NCI-H2227 (cell line): ENCODE measurements at regions not wholly inside any gene's neighbourhood (a gene's known extent, or its start where the extent isn't known, plus 50 kb on each side); places are given as distances from the start of the nearest gene placed in this dataset.
"Not testable (repeated sequence)": the region's sequence is repeated elsewhere in the genome, so short reads cannot be mapped to it uniquely, and the experiment has no call there.

Source experiments
- DNase-seq: peaks from one replicate; lab custom pipeline; 2025; ENCODE audit not compliant: unreplicated experiment; lab: John Stamatoyannopoulos, UW

- no peak for DNase-seq
Measured at GRCh38 chr2:2649109-2650072, 318.3 kb upstream of the MYT1L start.

GRCh38 chr2:2648094-2648493 lies 317.0 kb upstream of the MYT1L start:
- no peak for DNase-seq

GRCh38 chr2:2647141-2647541 lies 316.1 kb upstream of the MYT1L start:
- no peak for DNase-seq

GRCh38 chr2:2646433-2647051 lies 315.5 kb upstream of the MYT1L start:
- no peak for DNase-seq

- no peak for DNase-seq
Measured at GRCh38 chr2:2645162-2645855, 314.2 kb upstream of the MYT1L start.

- not testable (repeated sequence) for DNase-seq
Measured at GRCh38 chr2:2644751-2645150, 313.7 kb upstream of the MYT1L start.

- DNase-seq = no peak
Measured at GRCh38 chr2:2644040-2644439, 313.0 kb upstream of the MYT1L start.

GRCh38 chr2:2642906-2643890 lies 312.1 kb upstream of the MYT1L start:
- DNase-seq = no peak

GRCh38 chr2:2641541-2642410 lies 310.7 kb upstream of the MYT1L start:
- DNase-seq = no peak

GRCh38 chr2:2640818-2641217 lies 309.7 kb upstream of the MYT1L start:
- DNase-seq = no peak

GRCh38 chr2:2640371-2640770 lies 309.3 kb upstream of the MYT1L start:
- DNase-seq = no peak

GRCh38 chr2:2639251-2640139 lies 308.4 kb upstream of the MYT1L start:
- DNase-seq = peak; percentile 67

- no peak for DNase-seq
Measured at GRCh38 chr2:2638547-2639220, 307.6 kb upstream of the MYT1L start.

GRCh38 chr2:2636813-2637212 lies 305.7 kb upstream of the MYT1L start:
- DNase-seq = no peak

GRCh38 chr2:2635025-2635528 lies 304.0 kb upstream of the MYT1L start:
- no peak for DNase-seq

GRCh38 chr2:2633017-2633416 lies 301.9 kb upstream of the MYT1L start:
- peak; percentile 15 for DNase-seq

- DNase-seq = no peak
Measured at GRCh38 chr2:2623939-2624338, 292.9 kb upstream of the MYT1L start.

GRCh38 chr2:2621855-2622254 lies 290.8 kb upstream of the MYT1L start:
- no peak for DNase-seq
